GM18873 (cell line): ENCODE measurements at regions not wholly inside any gene's neighbourhood (a gene's known extent, or its start where the extent isn't known, plus 50 kb on each side); places are given as distances from the start of the nearest gene placed in this dataset.
"Not testable (repeated sequence)": the region's sequence is repeated elsewhere in the genome, so short reads cannot be mapped to it uniquely, and the experiment has no call there.

Experiments
- ATAC-seq: cut with Tn5 transposase; IDR thresholded peaks from one replicate; pipeline ENCODE4 v1.9.1; 2021; ENCODE audit warnings: mild to moderate bottlenecking, moderate library complexity, moderate number of reproducible peaks; ENCODE audit not compliant: unreplicated experiment, low FRiP score

GRCh38 chr3:75379840-75380239 lies 284.3 kb upstream of the FRG2C start:
- ATAC-seq: not testable (repeated sequence)

GRCh38 chr3:75380276-75380771 lies 283.8 kb upstream of the FRG2C start:
- ATAC-seq: no peak

GRCh38 chr3:75384016-75384415 lies 280.1 kb upstream of the FRG2C start:
- not testable (repeated sequence) for ATAC-seq

GRCh38 chr3:75388486-75389124 lies 275.5 kb upstream of the FRG2C start:
- ATAC-seq: not testable (repeated sequence)

GRCh38 chr3:75393288-75393694 lies 270.8 kb upstream of the FRG2C start:
- not testable (repeated sequence) for ATAC-seq

GRCh38 chr3:75394102-75394501 lies 270.0 kb upstream of the FRG2C start:
- not testable (repeated sequence) for ATAC-seq

- not testable (repeated sequence) for ATAC-seq
Observed at GRCh38 chr3:75394562-75395360, 269.4 kb upstream of the FRG2C start.

- no peak for ATAC-seq
Observed at GRCh38 chr3:75395580-75396315, 268.4 kb upstream of the FRG2C start.

GRCh38 chr3:75396316-75396802 lies 267.8 kb upstream of the FRG2C start:
- ATAC-seq: no peak

- not testable (repeated sequence) for ATAC-seq
Observed at GRCh38 chr3:75397486-75397885, 266.6 kb upstream of the FRG2C start.

- ATAC-seq: not testable (repeated sequence)
Observed at GRCh38 chr3:75422101-75422945, 241.8 kb upstream of the FRG2C start.

- ATAC-seq: not testable (repeated sequence)
Observed at GRCh38 chr3:75425379-75425778, 238.7 kb upstream of the FRG2C start.

GRCh38 chr3:75427486-75427885 lies 236.6 kb upstream of the FRG2C start:
- ATAC-seq: not testable (repeated sequence)

- not testable (repeated sequence) for ATAC-seq
Observed at GRCh38 chr3:75427906-75428305, 236.2 kb upstream of the FRG2C start.

GRCh38 chr3:75429561-75430220 lies 234.4 kb upstream of the FRG2C start:
- not testable (repeated sequence) for ATAC-seq

- ATAC-seq: not testable (repeated sequence)
Observed at GRCh38 chr3:75430406-75430805, 233.7 kb upstream of the FRG2C start.

GRCh38 chr3:75431120-75431519 lies 233.0 kb upstream of the FRG2C start:
- not testable (repeated sequence) for ATAC-seq

GRCh38 chr3:75432466-75432865 lies 231.7 kb upstream of the FRG2C start:
- not testable (repeated sequence) for ATAC-seq

- not testable (repeated sequence) for ATAC-seq
Observed at GRCh38 chr3:75432885-75433284, 231.2 kb upstream of the FRG2C start.
